Uterus (tissue), 2 donors: ENCODE measurements at regions not wholly inside any gene's neighbourhood (a gene's known extent, or its start where the extent isn't known, plus 50 kb on each side); places are given as distances from the start of the nearest gene placed in this dataset.

Experiments used
- CTCF ChIP-seq, 4 experiments: fragments of 200-600 bp in 2 of 4; fragments of 450-650 bp in 2 of 4; sonication (generic) in 2 of 4; IDR thresholded peaks; one replicate each; pipeline ENCODE4 v1.5.1; 2016 to 2019; ENCODE audit warnings: antibody characterized with exemption in 4 of 4, mild to moderate bottlenecking in 2 of 4, moderate library complexity in 1 of 4
- POLR2A ChIP-seq, 2 donors: fragments of 450-650 bp; IDR thresholded peaks; one replicate each; pipeline ENCODE4 v1.6.1; 2016; ENCODE audit warnings: antibody characterized with exemption in 2 of 2, mild to moderate bottlenecking in 1 of 2, moderate library complexity in 1 of 2

- TF ChIP-seq POLR2A (IDR thresholded peaks at IDR 0.05) (no peak), CTCF (IDR thresholded peaks at IDR 0.05) (no peak)
Measured at GRCh38 chr10:125257521-125258108, 97.3 kb upstream of the CTBP2 start.
